ENCODE measurements at regions not wholly inside any gene's neighbourhood (a gene's known extent, or its start where the extent isn't known, plus 50 kb on each side); places are given as distances from the start of the nearest gene placed in this dataset.
"Not testable (repeated sequence)": the region's sequence is repeated elsewhere in the genome, so short reads cannot be mapped to it uniquely, and the experiment has no call there.

- H3K9me3 ChIP-seq, result no peaks in the 10 kb centered on the region
- H3K27ac ChIP-seq, result no peak overlapping the region
- H3K27me3 ChIP-seq, result no peaks in the 10 kb centered on the region
- no peaks in the 10 kb centered on the region for H3K4me1 ChIP-seq
- H3K36me3 ChIP-seq, result no peaks in the 10 kb centered on the region
- no peak for DNase-seq
- TF ChIP-seq CTCF (IDR thresholded peaks at IDR 0.05) (no peak), POLR2A (IDR thresholded peaks at IDR 0.05) (no peak)
- no peak overlapping the region for H3K4me3 ChIP-seq
Measured at GRCh38 chr12:19669793-19670192, 230.5 kb downstream of the AEBP2 start.

- no peaks in the 10 kb centered on the region for H3K4me1 ChIP-seq
- TF ChIP-seq POLR2A (IDR thresholded peaks at IDR 0.05), result no peak
- no peaks in the 10 kb centered on the region for H3K27me3 ChIP-seq
- H3K9me3 ChIP-seq, result no peaks in the 10 kb centered on the region
- H3K36me3 ChIP-seq, result no peaks in the 10 kb centered on the region
- DNase-seq, result no peak
- no peak overlapping the region for H3K4me3 ChIP-seq
- H3K27ac ChIP-seq, result no peak overlapping the region
Measured at GRCh38 chr12:19671695-19672094, 232.4 kb downstream of the AEBP2 start.

- Histone ChIP-seq H3K27me3 (no peaks in the 10 kb centered on the region), H3K4me1 (no peaks in the 10 kb centered on the region), H3K36me3 (no peaks in the 10 kb centered on the region), H3K4me3 (no peak overlapping the region), H3K9me3 (no peaks in the 10 kb centered on the region), H3K27ac (no peak overlapping the region)
- DNase-seq, result no peak
- TF ChIP-seq CTCF (IDR thresholded peaks at IDR 0.05) (no peak), POLR2A (IDR thresholded peaks at IDR 0.05) (no peak)
Measured at GRCh38 chr12:19674437-19674836, 235.1 kb downstream of the AEBP2 start.

- no peak for DNase-seq
- Histone ChIP-seq H3K4me1 (no peaks in the 10 kb centered on the region), H3K9me3 (no peaks in the 10 kb centered on the region), H3K27ac (no peak overlapping the region), H3K27me3 (no peaks in the 10 kb centered on the region), H3K4me3 (no peak overlapping the region), H3K36me3 (no peaks in the 10 kb centered on the region)
- TF ChIP-seq POLR2A (IDR thresholded peaks at IDR 0.05) (no peak), CTCF (IDR thresholded peaks at IDR 0.05) (no peak)
Measured at GRCh38 chr12:19675361-19675760, 236.1 kb downstream of the AEBP2 start.

GRCh38 chr12:19678501-19678900, 239.2 kb downstream of the AEBP2 start:
- H3K4me3 ChIP-seq, H3K36me3 ChIP-seq, H3K4me1 ChIP-seq, DNase-seq, H3K9me3 ChIP-seq, H3K27me3 ChIP-seq: not testable (repeated sequence)
- H3K27ac ChIP-seq, result peak overlapping the region in 1 of 4 donors; percentile 6

- Histone ChIP-seq H3K36me3 (no peaks in the 10 kb centered on the region), H3K9me3 (no peaks in the 10 kb centered on the region), H3K4me1 (no peaks in the 10 kb centered on the region), H3K4me3 (no peak overlapping the region), H3K27ac (no peak overlapping the region), H3K27me3 (no peaks in the 10 kb centered on the region)
- DNase-seq, result no peak
- TF ChIP-seq POLR2A (IDR thresholded peaks at IDR 0.05), result no peak
Measured at GRCh38 chr12:19681007-19681406, 241.7 kb downstream of the AEBP2 start.

GRCh38 chr12:19683178-19683927, 244.1 kb downstream of the AEBP2 start:
- H3K27ac ChIP-seq, result no peak overlapping the region

More at GRCh38 chr12:19683178-19683927, 244.1 kb downstream of the AEBP2 start:
- H3K4me1 ChIP-seq, result no peaks in the 10 kb centered on the region
- no peaks in the 10 kb centered on the region for H3K27me3 ChIP-seq
- no peaks in the 10 kb centered on the region for H3K9me3 ChIP-seq
- no peak for DNase-seq
- no peaks in the 10 kb centered on the region for H3K36me3 ChIP-seq
- H3K4me3 ChIP-seq, result no peak overlapping the region
- TF ChIP-seq POLR2A (IDR thresholded peaks at IDR 0.05) (no peak), CTCF (IDR thresholded peaks at IDR 0.05) (no peak)

All from Peyer's patch (tissue), 4 donors.